EL (cell line): ENCODE measurements at regions not wholly inside any gene's neighbourhood (a gene's known extent, or its start where the extent isn't known, plus 50 kb on each side); places are given as distances from the start of the nearest gene placed in this dataset.

Source experiments
- DNase-seq: peaks from one replicate; pipeline ENCODE4 v3.0.0-alpha.2; 2016

DNA sequence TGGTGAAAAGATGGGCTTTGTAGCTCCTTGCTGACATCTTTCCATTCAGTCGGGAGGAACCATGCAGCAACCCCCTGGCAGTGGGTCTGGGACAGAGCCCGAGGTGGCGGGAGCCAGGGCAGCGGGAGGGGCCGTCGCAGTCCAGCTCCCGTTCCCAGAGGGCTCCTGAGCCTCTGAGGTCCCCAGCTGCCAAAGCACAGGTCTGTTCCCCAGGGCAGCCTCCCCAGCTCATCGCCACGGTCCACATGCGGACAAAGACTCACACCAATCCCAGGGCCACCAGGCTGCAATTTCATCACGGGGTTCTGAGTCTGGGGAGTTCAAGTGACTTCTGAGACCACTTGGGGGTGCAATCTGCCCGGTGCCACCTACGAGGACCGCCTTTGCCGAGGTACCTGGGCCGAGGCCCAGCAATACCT, 196.0 kb downstream of the RBFOX3 start:
- no peak for DNase-seq

DNA sequence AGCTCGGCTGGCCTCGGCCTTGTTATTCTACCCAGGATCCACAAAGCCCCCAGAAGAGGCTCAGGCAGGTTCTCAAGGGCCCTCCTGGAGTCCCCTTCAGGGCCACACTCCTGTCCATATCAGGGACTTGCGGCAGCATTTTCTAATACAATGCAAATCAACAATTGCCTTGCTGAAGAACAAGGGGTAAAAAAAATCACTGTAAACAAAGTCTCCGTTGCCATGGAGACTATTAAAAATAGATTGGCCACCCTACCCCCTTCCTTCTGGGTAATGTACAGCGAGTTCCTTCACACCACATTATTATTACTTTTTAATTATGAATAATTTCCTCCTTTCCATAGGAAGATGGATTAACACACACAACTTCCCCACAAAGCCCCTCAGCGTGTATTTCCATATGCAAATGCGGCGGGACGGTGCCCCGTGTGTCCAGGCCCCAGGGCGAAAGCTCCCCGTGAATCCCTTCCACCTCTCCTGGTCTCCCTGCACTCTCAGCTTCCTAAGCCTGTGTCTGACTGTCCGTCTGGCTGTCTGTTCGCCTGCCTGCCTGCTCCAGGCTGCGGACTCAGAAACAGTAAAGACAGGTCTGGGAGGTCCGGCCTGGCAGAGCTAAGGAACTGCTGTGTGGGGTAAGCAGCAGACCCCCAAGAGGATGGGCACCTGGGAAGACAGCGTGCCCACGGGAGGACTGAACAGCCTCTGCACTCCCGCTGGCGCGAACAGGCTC, 196.6 kb downstream of the RBFOX3 start:
- DNase-seq, result no peak

DNA sequence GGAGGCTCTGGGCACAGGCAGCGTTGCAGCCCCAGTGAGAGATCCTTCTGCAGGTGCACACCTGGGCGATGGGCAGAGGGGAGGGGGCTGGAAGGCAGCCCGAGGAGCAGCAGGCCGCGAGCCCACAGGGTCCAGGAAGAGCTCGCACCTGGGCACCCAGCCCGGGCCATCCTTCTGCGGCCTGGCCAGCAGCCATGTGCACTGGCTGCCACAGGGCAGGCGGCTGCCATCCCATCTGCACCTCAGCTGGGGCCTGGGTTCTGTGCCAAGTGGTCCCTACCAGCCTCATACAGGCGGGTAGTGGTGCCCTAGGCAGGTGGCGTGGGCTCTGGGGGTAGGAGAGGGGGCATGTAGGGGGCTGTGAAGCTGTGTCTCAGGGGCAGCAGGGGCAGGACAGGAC, 197.2 kb downstream of the RBFOX3 start:
- DNase-seq, result no peak

DNA sequence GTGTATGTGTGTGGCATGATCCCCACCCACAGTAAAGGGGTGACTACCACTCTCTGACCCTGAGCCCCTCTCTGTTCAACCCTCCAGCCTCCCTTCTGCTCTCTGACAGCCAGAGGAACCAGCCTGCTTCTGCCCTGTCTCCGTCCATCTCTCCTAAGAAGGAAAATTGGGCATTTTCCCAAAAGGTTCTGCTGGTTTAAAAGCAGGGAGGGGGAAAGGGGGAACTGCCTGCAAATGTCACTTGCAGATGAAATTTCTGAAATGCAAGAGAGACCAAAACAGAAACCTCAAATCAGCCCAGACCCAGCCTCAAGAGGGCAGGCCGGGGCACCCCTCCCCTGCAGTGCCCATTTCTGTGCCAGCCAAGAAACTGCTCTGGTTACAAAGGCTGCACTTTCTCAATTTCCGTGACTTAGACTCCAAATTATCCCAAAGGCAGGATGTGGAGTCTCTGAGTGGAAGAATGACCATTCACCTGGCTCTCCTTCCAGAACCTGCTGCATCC, 197.9 kb downstream of the RBFOX3 start:
- DNase-seq, result no peak

DNA sequence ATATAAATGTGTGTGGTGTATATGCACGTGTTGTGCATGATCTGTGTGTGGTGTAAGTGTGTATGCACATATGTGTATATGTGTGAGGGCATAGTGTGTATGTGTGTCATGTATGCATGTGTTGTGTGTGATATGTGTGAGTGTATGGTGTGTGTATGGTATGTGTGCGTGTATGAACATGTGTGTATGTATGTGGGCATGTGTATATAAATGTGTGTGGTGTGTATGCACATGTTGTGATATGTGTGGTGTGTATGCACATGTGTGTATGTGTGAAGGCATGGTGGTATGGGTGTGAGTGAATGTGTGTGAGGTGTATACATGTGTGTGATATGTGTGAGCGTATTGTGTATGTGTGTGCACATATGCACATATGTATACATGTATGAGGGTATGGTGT, 198.7 kb downstream of the RBFOX3 start:
- no peak for DNase-seq

DNA sequence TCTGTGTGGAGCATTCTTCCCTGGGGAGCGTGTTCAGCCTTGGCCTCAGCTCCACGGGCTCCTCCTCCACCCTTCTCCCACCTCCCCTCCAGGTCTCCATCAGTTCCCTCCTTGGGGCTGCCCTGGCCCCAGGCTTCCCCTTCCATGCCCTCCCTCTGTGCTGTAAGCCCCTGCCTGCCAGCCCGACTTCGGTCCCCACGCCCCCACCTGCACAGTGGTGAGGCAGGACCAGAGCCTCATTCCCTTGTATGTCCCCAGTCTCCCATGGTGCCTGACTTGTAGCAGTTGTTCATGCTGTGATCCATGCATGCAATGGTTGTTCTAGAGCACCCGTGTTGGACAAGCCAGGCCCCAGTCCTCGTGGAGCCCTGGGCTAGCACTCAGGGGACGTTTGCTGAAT, 199.4 kb downstream of the RBFOX3 start:
- DNase-seq, result no peak

DNA sequence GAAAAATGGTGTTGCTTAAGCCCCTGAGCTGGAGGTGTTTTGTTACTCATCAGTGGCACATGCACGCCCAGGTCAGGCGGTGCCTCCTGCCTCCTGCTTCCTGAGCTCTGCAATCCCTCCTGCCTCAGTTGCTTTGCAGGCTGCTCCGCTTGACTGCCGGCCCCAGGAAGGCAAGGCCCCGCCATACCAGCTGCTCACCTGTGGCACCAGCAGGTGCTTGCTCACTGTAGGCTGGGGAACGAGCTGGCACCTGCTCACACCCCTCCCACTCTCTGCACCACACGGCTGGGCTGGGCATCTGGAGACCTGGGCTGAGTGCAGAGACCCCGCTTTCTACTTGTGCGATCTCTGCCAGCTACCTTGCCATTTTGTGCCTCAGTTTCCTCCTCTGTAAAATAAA, 200.2 kb downstream of the RBFOX3 start:
- no peak for DNase-seq

DNA sequence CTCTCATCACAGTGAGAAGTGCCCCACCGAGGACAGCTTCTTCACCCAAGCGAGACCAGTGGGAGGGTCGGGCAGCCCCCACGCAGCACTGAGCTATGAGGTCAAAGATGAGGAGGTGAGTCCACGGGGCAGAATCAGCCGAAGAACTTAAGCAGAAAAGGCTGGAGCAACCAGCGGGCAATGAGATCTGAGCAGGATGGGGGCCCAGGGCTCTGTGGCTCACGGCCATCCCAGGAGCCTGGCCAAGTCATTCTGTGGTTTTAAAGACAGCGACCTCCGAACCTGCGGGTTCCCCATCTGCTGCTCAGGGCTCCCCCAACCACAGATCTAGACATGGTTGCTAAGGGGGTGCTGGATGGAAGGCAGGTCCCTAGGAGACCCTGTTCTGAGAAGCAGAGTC, 202.6 kb downstream of the RBFOX3 start:
- DNase-seq, result no peak

DNA sequence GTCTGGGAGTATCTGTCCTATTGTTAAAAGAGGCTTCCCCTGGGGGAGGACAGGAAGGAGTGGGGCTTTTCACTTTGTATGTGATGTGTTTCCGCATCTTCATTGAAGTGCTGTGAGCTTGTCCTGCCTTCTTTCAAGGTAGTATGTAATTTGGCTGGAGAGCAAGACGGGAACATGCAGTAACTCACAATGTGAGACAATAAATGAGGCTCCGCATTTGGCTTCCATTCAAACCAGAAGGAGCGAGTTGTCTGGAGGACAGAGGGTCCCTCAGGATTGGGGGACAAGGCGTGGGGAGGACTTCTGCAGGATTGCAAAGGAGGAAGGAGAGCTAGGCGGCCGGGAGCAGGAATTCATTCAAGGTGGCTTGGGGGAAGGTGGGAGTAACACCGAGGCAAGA, 203.5 kb downstream of the RBFOX3 start:
- DNase-seq, result no peak

DNA sequence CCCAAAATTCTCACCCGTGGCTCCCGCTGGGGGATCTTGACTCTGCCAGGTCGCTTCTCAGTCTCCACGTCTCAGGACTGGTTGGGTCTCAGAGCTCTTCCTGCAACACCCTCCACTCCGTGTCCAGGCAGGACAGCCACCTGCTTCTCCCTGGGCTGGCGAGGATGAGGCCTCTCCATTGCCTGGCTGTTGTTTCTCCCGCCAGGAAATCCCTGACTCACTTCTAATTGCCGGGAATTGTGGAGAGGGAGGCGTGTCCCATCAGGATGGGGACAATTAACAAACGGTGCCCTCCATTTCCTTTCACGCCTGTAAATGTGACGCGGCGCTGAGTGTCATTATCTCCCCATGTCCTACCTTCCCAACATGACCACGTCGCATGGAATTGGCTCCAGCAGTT, 204.5 kb downstream of the RBFOX3 start:
- no peak for DNase-seq

DNA sequence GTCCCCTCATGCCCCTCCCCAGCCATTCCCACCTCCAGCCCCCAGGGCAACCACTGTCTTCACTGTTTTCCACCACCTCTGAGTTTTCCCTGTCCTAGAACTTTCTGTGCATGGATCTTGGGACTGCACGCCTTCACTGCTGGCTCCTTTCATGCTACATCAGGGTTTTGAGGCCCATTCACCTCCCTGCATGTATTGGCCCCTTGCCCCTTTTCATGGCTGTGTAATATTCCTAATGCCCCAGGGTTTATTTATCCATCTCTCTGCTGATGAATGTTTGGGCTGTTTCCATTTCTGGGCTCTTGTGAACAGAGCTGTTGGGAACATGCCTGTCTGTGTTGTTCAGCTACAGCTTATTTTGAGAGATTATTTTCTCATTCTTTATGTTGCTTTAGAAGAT, 205.0 kb downstream of the RBFOX3 start:
- DNase-seq, result no peak

DNA sequence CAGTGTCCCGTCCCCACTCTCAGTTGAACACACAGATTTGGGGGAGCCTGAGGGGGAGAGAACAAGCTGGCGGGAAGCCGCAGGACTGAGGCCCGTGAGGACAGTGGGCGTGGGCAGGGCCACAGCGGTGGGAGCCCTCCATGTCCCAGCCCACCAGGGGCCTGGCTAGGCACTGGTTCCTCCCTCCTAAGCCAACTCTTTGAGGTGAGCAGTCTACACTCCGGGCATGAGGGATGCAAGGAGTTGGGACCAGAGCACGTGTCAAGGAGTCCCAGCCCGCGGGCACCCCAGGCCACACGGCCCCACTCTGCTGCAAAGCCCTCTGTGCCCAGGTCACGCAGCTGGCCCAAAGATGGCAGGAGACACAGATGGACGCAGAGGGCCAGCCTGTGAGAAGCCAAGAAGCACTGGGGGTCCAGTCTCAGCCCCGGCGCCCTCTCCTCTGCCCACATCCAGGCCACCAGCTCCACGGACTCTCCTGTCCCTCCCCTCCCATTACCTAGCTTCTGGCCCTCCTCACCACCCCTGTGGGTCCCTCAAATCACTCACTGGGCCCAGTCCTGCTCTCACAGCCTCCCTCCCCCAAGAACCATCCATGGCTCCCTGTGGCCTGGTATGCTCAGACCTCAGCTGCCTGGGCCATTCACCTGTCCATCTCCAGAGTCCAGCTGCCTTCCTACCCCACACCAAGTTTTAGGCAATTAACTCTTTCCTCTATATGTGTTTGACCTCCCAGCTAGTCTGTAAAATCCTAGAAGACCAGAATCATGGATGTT, 206.5 kb downstream of the RBFOX3 start:
- DNase-seq, result no peak

DNA sequence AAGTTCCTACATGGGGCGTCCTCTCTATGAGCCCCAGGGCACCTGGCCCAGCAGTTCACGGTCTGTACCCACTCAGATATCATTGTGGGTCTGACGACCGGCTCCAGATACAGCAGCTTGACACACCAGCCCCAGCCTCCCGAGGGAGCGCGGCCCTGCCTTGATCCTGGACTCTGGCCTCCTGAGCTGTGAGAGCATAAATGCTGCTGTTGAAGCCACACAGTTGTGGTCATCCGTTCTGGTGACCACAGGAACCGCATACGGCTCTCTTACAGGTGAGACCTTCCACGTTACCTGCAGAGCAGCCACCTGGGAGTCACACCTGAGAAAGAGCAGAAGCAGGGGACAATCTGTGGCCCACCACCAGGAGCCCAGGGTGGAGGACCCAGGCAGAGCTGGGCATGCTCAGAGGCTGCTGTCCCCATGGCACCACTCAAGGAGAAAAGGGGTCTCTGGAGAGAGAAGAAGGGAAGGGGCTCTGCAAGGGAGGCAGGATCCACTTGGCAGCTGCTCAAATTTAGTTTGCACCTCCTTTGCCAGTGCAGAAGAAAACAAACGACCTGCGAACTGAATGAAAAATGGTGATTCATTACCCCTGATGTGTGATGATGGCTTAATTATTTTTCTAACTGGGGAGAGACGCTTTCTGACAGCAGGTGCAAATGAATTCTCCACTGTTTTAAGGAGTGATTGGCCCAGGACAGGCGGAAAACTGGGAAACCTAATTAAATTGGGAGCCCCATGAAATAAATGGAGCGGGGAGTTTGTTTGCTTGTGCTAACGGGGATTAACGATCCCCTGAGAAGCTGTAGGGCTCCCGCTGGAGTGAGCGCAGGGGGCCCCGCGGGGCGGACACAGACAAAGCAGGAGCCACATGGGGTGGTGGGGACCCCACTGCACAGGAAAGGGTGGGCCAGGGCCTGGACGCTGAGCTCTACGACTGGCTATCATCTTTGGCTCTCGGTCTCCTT, 208.9 kb downstream of the RBFOX3 start:
- DNase-seq, result no peak

DNA sequence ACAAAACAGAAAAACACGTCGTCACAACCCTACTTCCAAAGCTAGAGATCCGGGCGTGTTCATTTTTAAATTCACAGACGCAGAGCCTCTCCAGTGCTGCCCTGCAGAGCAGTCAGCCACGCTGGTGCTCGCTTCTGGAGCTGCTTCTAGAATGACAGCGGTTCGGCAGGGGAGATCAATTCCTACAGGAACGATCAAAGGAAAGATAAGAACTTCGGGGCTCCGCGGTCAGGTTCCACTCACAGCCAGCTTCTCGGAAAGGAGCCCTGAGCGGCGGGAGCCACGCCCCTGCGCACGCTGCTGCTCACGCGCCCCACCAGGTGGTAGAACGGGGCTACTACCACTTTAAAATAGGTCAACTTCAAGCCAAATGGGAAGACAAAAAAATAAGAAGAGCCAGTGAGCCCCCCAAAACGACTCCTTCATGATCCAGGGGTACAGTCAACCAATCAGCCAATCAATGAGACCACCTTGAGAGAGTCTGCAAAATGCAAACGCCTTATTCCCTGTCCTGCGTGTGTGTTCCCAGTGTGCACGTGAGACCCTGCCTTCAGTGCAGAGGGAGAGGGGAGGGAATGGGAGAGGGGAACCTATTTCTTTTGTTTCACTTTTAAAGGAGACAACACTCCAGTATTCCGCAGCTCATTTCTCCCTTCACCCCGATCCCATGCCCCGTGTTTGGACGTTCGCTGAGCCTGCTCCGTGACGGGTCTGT, 209.7 kb downstream of the RBFOX3 start:
- DNase-seq, result peak; percentile 56

DNA sequence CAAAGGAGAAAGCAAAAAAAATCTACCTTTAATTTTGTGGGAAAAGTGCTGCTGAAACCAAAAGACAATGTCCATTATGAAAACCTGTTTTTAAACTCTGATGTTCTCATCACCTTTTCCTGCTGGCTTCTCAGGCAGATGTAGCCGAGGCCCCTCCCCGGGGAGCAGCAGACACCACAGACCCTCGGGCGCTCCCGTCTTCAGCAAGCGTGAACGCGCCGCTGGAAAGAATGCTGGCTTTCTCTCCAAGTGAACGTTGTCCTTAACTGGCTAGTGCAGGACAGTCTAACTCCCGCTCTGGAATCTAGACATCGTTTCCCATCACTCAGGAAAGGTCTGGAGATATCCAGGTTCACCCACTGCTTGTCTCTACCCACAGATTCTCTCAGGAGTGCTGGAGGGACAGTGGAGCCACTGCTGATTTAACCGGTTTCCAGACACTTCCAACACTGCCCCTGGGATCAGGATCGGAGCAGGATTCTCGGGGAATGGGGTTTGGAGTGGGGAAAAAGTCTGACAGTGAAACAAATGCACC, 211.2 kb downstream of the RBFOX3 start:
- no peak for DNase-seq

DNA sequence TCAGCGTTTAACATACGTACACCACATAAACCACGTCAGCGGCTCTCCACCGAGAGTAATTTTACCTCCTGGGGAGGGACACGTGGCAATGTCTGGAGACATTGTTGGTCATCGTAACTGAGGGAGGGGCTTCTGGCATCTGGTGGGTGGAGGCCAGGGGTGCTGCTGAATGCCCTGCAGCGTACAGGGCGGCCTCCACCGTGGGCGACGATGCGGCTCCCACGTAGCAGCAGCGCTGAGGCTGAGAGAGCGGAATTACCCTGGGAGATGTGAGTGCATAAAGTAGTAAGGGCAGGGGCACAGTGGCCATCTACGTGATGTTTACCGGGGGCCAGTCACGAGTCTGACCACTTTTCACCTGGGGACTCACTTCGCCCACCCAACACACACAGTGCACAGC, 212.4 kb downstream of the RBFOX3 start:
- no peak for DNase-seq

DNA sequence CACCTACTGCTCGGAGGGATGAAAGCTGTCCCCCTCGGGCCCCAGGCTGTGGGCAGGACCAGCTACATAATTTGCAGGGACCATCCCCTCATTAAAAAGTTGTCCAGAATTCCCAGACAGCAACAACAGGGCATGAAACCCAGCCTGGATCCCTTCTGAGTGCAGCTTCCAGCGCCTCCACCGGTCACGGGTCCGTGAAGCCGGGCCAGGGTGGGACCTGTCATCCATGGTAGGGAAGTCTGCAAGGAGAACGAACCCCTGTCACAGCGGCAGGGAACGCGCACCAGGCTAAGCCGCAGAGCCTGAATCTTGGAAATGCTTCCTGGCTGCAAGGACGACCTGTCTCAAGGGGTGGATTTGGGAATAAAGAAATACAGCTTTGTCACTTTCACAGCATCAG, 214.2 kb downstream of the RBFOX3 start:
- no peak for DNase-seq

DNA sequence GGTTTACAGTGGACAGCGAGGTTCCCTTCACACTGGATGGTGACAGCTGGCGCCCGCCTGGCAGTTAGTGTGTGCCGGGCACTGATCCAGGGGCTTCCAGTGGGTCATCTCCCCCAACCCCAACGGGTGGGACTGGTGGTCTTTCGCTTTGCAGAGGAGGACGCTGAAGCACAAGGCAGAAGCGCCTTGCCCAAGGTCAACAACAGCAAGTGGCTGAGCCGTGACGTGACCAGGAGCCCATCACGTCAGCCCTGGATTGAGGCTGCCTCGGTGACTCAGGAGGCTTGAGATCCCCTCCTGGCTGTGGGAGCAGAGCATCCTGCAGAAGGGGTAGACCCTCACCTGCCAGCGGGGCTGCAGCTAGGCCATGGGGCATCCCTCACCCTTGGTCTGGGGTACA, 215.3 kb downstream of the RBFOX3 start:
- no peak for DNase-seq

DNA sequence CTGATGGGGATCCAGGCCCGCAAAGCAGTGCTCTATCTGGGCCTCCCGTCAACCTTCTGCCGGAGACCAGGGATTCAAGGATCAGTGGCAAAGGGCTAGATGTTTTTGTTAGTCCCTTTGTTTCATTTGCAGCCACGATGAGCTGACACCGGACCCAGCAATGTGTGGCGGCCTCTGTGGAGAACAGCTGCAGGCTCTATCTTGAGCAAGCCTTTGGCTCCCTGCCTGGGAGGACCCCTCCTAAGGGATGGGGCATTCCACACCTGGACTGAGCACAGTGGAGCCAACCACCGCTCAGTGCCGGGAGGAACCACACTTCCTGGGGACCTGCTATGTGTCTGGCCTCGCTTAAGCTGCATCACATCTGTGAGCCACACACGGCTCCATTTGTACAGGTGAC, 215.8 kb downstream of the RBFOX3 start:
- DNase-seq, result no peak

DNA sequence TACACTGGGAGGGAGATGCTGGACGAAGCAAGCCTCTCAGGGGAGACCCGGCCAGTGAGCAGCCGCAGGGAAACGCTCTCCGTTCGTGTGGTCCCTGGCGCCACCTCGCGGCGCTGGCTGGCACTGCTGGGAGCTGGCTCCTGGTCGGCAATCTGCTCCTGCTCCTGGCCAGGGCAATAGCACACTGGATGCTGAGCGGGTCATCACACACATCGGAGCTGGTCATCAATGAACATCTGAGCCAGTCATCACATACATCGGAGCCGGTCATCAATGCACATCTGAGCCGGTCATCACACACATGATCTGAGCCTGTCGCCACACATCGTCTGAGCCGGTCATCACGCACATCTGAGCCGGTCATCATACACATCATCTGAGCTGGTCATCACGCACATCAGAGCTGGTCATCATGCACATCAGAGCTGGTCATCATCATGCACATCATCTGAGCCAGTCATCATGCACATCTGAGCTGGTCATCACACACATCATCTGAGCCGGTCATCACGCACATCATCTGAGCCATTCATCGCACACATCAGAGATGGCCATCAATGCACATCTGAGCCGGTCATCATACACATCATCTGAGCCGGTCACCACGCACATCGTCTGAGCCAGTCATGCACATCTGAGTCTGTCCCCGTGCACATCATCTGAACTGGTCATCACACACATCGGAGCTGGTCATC, 217.3 kb downstream of the RBFOX3 start:
- DNase-seq, result peak; percentile 54

DNA sequence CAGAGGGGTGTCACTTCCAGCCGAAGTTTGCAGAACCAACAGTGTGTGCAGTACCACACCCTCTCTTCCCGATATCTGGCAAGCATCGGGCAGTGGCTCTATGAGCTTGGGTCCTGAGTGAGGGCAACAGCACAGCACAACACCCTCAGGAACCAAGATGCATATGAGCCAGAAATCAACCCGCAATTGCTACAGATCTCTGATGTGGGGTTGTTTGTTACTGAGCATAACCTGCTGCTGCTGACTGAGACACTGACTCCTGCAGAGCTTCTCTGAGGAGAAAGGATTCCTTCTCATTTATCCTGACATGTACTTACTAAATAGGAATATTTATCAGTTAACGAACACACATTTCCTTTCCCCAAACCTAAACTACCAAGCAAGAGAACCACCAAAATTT, 218.3 kb downstream of the RBFOX3 start:
- DNase-seq, result no peak
